H1 (cell line): ENCODE measurements at regions not wholly inside any gene's neighbourhood (a gene's known extent, or its start where the extent isn't known, plus 50 kb on each side); places are given as distances from the start of the nearest gene placed in this dataset.

Experiments
- CBX5 ChIP-seq: fragments of 300-800, 300-1000 bp; sonication (generic); IDR thresholded peaks from 2 replicates; pipeline ENCODE4 v1.7.1; 2016; ENCODE audit warnings: antibody characterized with exemption, low read length, low read depth
- CREB1 ChIP-seq: IDR thresholded peaks from 2 replicates; pipeline ENCODE4 v1.6.1; 2012; ENCODE audit warnings: inconsistent platforms
- CTCF ChIP-seq, 3 experiments: IDR thresholded peaks; 1 replicate in 2 of 3; 2 replicates in 1 of 3; pipeline versions ENCODE4 v1.5.1 to v1.6.1; 2011; ENCODE audit warnings: low read length in 3 of 3, mild to moderate bottlenecking in 3 of 3, inconsistent platforms in 2 of 3, low read depth in 1 of 3, moderate library complexity in 1 of 3; ENCODE audit not compliant: insufficient read depth in 1 of 3; ENCODE audit errors: control extremely low read depth in 1 of 3
- FOSL1 ChIP-seq: IDR thresholded peaks from 2 replicates; pipeline ENCODE4 v1.6.1; 2011; ENCODE audit warnings: mild to moderate bottlenecking, low read depth, low read length, moderate library complexity; ENCODE audit not compliant: insufficient read depth
- MAX ChIP-seq: IDR thresholded peaks from 2 replicates; pipeline ENCODE4 v1.6.1; 2012; ENCODE audit warnings: inconsistent platforms
- POLR2A ChIP-seq, 2 experiments: IDR thresholded peaks; 1 replicate in 1 of 2; 2 replicates in 1 of 2; pipeline ENCODE4 v1.6.1; 2011; ENCODE audit warnings: low read depth in 2 of 2, low read length in 2 of 2, mild to moderate bottlenecking in 2 of 2; ENCODE audit errors: control extremely low read depth in 1 of 2
- RFX5 ChIP-seq: IDR thresholded peaks from 2 replicates; pipeline ENCODE4 v1.6.1; 2011; ENCODE audit warnings: low read depth, low read length, improper control_type of control experiment, borderline replicate concordance
- RXRA ChIP-seq: IDR thresholded peaks from 2 replicates; pipeline ENCODE4 v1.6.1; 2011; ENCODE audit warnings: low read depth, mild to moderate bottlenecking, low read length, moderate library complexity; ENCODE audit not compliant: insufficient read depth
- SP1 ChIP-seq: IDR thresholded peaks from 2 replicates; pipeline ENCODE4 v1.6.1; 2011; ENCODE audit warnings: low read depth, low read length
- SUZ12 ChIP-seq: fragments of 200-600 bp; sonication (generic); IDR thresholded peaks from 2 replicates; pipeline ENCODE4 v1.6.1; 2012; ENCODE audit warnings: mild to moderate bottlenecking, inconsistent platforms, low read length, moderate library complexity, mixed read lengths
- TF ChIP-seq, protein P1 (sequence below): IDR thresholded peaks from 2 replicates; pipeline ENCODE4 v1.6.1; 2011; ENCODE audit warnings: low read depth, mild to moderate bottlenecking, low read length; ENCODE audit not compliant: insufficient read depth

- TF ChIP-seq CTCF (IDR thresholded peaks at IDR 0.05; ENCODE audit: control extremely low read depth in 1 of 3, insufficient read depth in 1 of 3, low read depth in 1 of 3, low read length in 3 of 3) (no peak), SUZ12 (no peak), CREB1 (no peak), SP1 (no peak), FOSL1 (no peak), CBX5 (no peak), POLR2A (IDR thresholded peaks at IDR 0.05; ENCODE audit: control extremely low read depth in 1 of 2, low read depth in 2 of 2, low read length in 2 of 2) (no peak), RXRA (no peak), RFX5 (no peak), MAX (no peak)
- TF ChIP-seq, protein P1, sequence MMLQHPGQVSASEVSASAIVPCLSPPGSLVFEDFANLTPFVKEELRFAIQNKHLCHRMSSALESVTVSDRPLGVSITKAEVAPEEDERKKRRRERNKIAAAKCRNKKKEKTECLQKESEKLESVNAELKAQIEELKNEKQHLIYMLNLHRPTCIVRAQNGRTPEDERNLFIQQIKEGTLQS = no peak
Measured at GRCh38 chr1:216922406-216922805, 199.2 kb upstream of the ESRRG start.
